Memory B cell (primary cell): ENCODE measurements at regions not wholly inside any gene's neighbourhood (a gene's known extent, or its start where the extent isn't known, plus 50 kb on each side); places are given as distances from the start of the nearest gene placed in this dataset.
"Not testable (repeated sequence)": the region's sequence is repeated elsewhere in the genome, so short reads cannot be mapped to it uniquely, and the experiment has no call there.

Source experiments
- ATAC-seq: fragments of 150-1000 bp; cut with Tn5 transposase; 2 replicates; pipeline ENCODE4 v1.10.0; 2021; ENCODE audit warnings: low read depth, mild to moderate bottlenecking, moderate library complexity
- DNase-seq, 2 donors: peaks; one replicate each; pipeline ENCODE4 v3.0.0; 2022; ENCODE audit warnings: low spot score in 2 of 2
- H3K27ac Mint-ChIP-seq: one replicate; pipeline ENCODE4 v1.8.0; 2022; ENCODE audit warnings: mild to moderate bottlenecking, moderate library complexity, mixed read lengths
- H3K27me3 Mint-ChIP-seq: one replicate; pipeline ENCODE4 v1.8.0; 2022; ENCODE audit warnings: mixed read lengths
- H3K36me3 Mint-ChIP-seq: one replicate; pipeline ENCODE4 v1.8.0; 2022; ENCODE audit warnings: mild to moderate bottlenecking, mixed read lengths
- H3K4me1 Mint-ChIP-seq: one replicate; pipeline ENCODE4 v1.8.0; 2022; ENCODE audit warnings: mixed read lengths
- H3K4me3 Mint-ChIP-seq: one replicate; pipeline ENCODE4 v1.8.0; 2022; ENCODE audit warnings: mild to moderate bottlenecking, moderate library complexity, mixed read lengths
- H3K9me3 Mint-ChIP-seq: one replicate; pipeline ENCODE4 v1.8.0; 2022; ENCODE audit warnings: mixed read lengths

DNA sequence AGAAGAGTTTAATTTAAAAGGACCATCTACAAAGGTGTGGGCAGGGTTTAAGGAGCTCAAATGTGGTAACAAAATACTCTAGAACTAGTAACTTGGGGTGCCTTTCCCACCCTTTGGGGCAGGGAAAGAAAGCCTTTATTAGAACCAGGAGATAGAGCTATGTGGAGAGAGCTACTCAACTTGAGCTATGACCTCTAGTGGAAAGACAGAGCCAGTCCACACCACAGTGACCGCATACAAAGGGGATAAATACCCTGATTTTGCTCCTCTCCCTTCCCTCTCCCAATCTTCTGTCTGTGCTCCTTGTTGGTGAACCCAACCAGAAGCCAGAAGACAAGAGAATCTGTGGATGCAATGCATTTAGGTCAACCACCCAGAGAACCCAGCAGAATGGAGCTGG lies 54.4 kb upstream of the JAK1 start:
- Mint-ChIP-seq H3K27me3 (no peaks in the 10 kb centered on the region), H3K4me3 (no peak overlapping the region), H3K27ac (peak overlapping the region; percentile 17), H3K9me3 (no peaks in the 10 kb centered on the region), H3K36me3 (peaks cover 5% of the 10 kb centered on the region), H3K4me1 (no peaks in the 10 kb centered on the region)
- no peak for DNase-seq
- ATAC-seq = peak; percentile 44

DNA sequence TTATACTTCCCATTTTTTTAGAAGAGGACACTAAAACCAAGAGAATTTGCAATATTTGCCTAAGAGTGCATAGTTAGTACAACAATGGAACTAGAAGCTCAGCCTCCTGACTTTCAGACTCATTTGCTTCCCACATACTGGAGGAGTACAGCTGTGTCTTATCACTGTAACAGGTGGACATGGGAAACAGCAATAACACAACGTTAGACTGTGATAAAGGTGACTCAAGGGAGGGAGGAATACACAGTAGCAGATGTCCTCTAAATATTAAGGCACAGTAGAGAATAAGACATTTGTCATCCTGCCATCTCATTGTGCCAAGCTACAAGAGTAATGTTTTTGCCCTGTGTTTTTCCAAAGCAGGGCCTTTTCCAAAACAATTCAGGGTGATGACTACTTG lies 55.4 kb upstream of the JAK1 start:
- Mint-ChIP-seq H3K9me3 (no peaks in the 10 kb centered on the region), H3K27ac (no peak overlapping the region)
- DNase-seq = no peak

DNA sequence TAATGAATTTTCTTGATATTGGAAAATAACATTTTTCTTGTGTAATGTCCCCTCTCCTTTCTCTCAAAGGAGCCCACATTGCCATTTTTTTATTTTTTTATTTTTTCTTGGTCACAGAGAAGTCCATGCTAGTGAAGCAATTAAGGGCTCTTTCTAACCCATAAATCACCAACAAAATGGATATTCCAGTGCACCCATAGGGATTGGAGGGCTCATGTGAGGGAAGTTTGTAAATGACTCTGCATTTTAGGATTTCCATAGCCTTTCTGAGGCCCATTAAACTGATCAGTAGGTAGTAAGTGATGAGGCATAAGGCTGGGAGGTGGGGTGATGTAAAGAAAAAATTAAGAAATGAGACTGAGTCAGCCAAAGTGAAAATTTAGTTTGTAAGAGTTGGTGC lies 55.9 kb upstream of the JAK1 start:
- Mint-ChIP-seq H3K4me1 (peaks cover under 1% of the 10 kb centered on the region), H3K27ac (no peak overlapping the region), H3K27me3 (no peaks in the 10 kb centered on the region), H3K36me3 (peaks cover 3% of the 10 kb centered on the region), H3K4me3 (no peak overlapping the region), H3K9me3 (no peaks in the 10 kb centered on the region)
- no peak for DNase-seq
- ATAC-seq = no peak

More for the DNA sequence above, 55.4 kb upstream of the JAK1 start:
- H3K27me3 Mint-ChIP-seq = no peaks in the 10 kb centered on the region
- H3K36me3 Mint-ChIP-seq = peaks cover 3% of the 10 kb centered on the region
- no peaks in the 10 kb centered on the region for H3K4me1 Mint-ChIP-seq
- no peak overlapping the region for H3K4me3 Mint-ChIP-seq
- no peak for ATAC-seq

GRCh38 chr1:65025794-65026193 lies 59.4 kb upstream of the JAK1 start:
- H3K4me1 Mint-ChIP-seq = peaks cover 2% of the 10 kb centered on the region
- no peak overlapping the region for H3K27ac Mint-ChIP-seq
- H3K4me3 Mint-ChIP-seq = no peak overlapping the region
- H3K36me3 Mint-ChIP-seq = peaks cover 6% of the 10 kb centered on the region
- H3K9me3 Mint-ChIP-seq = peaks cover 3% of the 10 kb centered on the region
- ATAC-seq = no peak
- no peak for DNase-seq
- peaks cover 1% of the 10 kb centered on the region for H3K27me3 Mint-ChIP-seq

DNA sequence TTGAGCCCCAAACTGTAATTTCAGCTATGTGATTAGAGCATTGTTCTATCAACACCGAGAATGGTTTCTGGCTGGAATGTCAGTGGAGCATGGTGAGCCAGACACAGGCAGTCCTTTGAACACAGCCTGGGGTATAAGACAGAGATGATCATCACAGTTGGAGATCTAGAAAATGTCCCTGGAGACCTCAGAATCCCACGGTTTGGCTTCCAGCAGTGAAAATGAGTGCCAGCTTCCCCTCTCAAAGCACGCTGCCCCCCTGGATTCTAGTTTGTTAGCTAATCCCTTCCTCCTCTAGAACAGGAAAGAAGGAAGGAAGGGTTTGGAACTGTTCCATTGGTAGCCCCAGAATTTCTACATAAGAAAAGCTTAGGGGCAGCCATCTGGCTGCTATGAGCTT lies 59.9 kb upstream of the JAK1 start:
- peaks cover 1% of the 10 kb centered on the region for H3K27me3 Mint-ChIP-seq
- no peak overlapping the region for H3K4me3 Mint-ChIP-seq

GRCh38 chr1:65027666-65028358 lies 61.5 kb upstream of the JAK1 start:
- peaks cover 2% of the 10 kb centered on the region for H3K4me1 Mint-ChIP-seq
- peaks cover 3% of the 10 kb centered on the region for H3K9me3 Mint-ChIP-seq
- no peak overlapping the region for H3K27ac Mint-ChIP-seq
- peaks cover 1% of the 10 kb centered on the region for H3K27me3 Mint-ChIP-seq
- ATAC-seq (no peak), DNase-seq (no peak)
- no peak overlapping the region for H3K4me3 Mint-ChIP-seq
- peaks cover 6% of the 10 kb centered on the region for H3K36me3 Mint-ChIP-seq

More for the DNA sequence above, 59.9 kb upstream of the JAK1 start:
- H3K4me1 Mint-ChIP-seq = peaks cover 2% of the 10 kb centered on the region
- H3K36me3 Mint-ChIP-seq = peaks cover 6% of the 10 kb centered on the region
- peaks cover 3% of the 10 kb centered on the region for H3K9me3 Mint-ChIP-seq
- no peak for ATAC-seq
- H3K27ac Mint-ChIP-seq = no peak overlapping the region
- no peak for DNase-seq

DNA sequence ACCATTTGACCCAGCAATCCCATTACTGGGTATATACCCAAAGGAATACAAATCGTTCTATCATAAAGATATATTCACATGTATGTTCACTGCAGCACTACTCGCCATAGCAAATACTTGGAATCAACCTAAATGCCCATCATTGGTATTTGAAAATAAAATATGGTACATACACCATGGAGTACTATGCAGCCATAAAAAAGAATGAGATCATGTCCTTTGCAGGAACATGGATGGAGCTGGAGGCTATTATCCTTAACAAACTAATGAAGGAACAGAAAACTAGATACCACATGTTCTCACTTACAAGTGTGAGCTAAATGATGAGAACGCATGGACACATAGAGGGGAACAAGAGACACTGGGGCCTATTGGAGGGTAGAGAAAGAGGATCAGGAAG lies 63.1 kb upstream of the JAK1 start:
- H3K27ac Mint-ChIP-seq, ATAC-seq, H3K4me3 Mint-ChIP-seq, H3K36me3 Mint-ChIP-seq, DNase-seq, H3K9me3 Mint-ChIP-seq, H3K4me1 Mint-ChIP-seq, H3K27me3 Mint-ChIP-seq: not testable (repeated sequence)

GRCh38 chr1:65034879-65035278 lies 68.5 kb upstream of the JAK1 start:
- not testable (repeated sequence) for DNase-seq, H3K4me1 Mint-ChIP-seq, H3K9me3 Mint-ChIP-seq, H3K27ac Mint-ChIP-seq, H3K4me3 Mint-ChIP-seq, H3K27me3 Mint-ChIP-seq, ATAC-seq
- H3K36me3 Mint-ChIP-seq = peaks cover 11% of the 10 kb centered on the region

GRCh38 chr1:65036570-65037051 lies 70.3 kb upstream of the JAK1 start:
- H3K4me3 Mint-ChIP-seq = no peak overlapping the region
- H3K36me3 Mint-ChIP-seq = peaks cover 9% of the 10 kb centered on the region
- no peak for DNase-seq
- H3K4me1 Mint-ChIP-seq = peaks cover 13% of the 10 kb centered on the region
- H3K27me3 Mint-ChIP-seq = no peaks in the 10 kb centered on the region
- H3K9me3 Mint-ChIP-seq = no peaks in the 10 kb centered on the region
- H3K27ac Mint-ChIP-seq = no peak overlapping the region
- no peak for ATAC-seq

- H3K36me3 Mint-ChIP-seq = peaks cover 7% of the 10 kb centered on the region
- no peaks in the 10 kb centered on the region for H3K27me3 Mint-ChIP-seq
- H3K4me3 Mint-ChIP-seq = no peak overlapping the region
- H3K4me1 Mint-ChIP-seq = peaks cover 12% of the 10 kb centered on the region
- no peak overlapping the region for H3K27ac Mint-ChIP-seq
- ATAC-seq (no peak), DNase-seq (no peak)
- H3K9me3 Mint-ChIP-seq = no peaks in the 10 kb centered on the region
Measured at GRCh38 chr1:65039066-65039465, 72.7 kb upstream of the JAK1 start.

GRCh38 chr1:65039508-65039907 lies 73.2 kb upstream of the JAK1 start:
- H3K27ac Mint-ChIP-seq = no peak overlapping the region
- peaks cover 8% of the 10 kb centered on the region for H3K36me3 Mint-ChIP-seq
- H3K4me1 Mint-ChIP-seq = peaks cover 12% of the 10 kb centered on the region
- ATAC-seq = no peak
- no peaks in the 10 kb centered on the region for H3K9me3 Mint-ChIP-seq
- DNase-seq = no peak
- no peaks in the 10 kb centered on the region for H3K27me3 Mint-ChIP-seq
- no peak overlapping the region for H3K4me3 Mint-ChIP-seq

GRCh38 chr1:65042467-65042866 lies 76.1 kb upstream of the JAK1 start:
- DNase-seq (no peak), ATAC-seq (no peak)
- Mint-ChIP-seq H3K36me3 (peaks cover 2% of the 10 kb centered on the region), H3K9me3 (no peaks in the 10 kb centered on the region), H3K27me3 (no peaks in the 10 kb centered on the region), H3K27ac (no peak overlapping the region), H3K4me1 (peaks cover 16% of the 10 kb centered on the region), H3K4me3 (no peak overlapping the region)

DNA sequence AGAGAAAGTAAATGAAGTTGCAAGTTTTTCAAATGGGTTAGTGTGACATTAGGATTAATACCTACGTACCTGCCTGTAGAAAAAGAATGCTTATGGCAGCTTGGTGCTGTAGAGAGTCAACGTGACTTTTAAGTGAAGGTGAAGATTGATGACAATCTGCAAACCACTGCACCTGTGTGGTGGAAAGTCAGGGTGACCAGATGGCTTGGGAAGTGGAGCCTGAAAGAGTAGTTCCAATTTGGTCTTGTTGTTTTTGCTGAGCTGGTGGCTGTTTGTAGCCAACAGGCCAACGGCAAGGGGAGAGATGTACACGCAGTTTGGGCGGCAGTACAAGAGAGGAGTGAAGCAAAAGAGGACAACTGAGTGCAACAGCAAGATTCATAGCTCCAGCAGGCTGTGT lies 78.1 kb upstream of the JAK1 start:
- H3K27ac Mint-ChIP-seq = no peak overlapping the region
- DNase-seq = no peak
- no peak for ATAC-seq
- peaks cover 5% of the 10 kb centered on the region for H3K36me3 Mint-ChIP-seq
- H3K4me3 Mint-ChIP-seq = no peak overlapping the region
- H3K9me3 Mint-ChIP-seq = no peaks in the 10 kb centered on the region
- peaks cover 18% of the 10 kb centered on the region for H3K4me1 Mint-ChIP-seq
- H3K27me3 Mint-ChIP-seq = no peaks in the 10 kb centered on the region

DNA sequence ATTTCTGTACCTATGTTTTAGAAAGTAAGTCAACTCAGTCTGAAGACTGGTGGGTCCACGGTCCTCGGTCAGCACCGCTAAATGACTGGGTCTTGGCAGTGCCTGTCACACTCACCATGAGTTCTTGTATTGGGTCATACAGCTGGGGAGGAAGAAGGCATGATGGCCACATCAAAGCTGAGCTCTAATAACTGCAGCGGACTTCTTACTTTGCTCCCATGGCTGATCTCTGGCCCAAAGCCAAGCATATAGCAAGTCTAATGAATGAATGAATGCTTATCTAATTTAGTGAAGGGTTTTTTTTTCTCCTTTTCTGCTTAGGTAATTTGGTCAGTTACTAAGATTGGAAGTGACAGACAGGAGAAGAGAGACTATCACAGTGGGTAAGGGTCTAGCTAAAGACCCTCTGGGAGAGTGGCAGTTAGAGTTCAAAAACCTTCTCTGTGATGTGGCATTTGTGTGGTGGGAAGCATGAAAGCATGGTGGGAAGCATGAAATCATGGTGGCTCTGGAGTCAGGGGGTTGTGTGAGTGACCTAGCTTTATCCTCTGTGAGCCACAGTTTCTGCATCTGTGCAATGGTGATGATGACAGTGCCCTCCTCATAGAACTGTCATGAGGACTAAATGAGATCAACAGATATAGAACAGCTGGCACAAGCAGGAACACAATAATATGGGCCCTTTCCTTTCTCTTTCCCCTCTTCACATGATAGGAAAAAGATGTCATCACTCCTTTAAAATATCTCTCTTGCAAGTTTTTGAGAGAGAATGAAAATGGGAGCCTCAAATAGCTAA lies 78.9 kb upstream of the JAK1 start:
- Mint-ChIP-seq H3K4me1 (peaks cover 18% of the 10 kb centered on the region), H3K27ac (no peak overlapping the region), H3K9me3 (no peaks in the 10 kb centered on the region), H3K36me3 (peaks cover 5% of the 10 kb centered on the region), H3K27me3 (no peaks in the 10 kb centered on the region), H3K4me3 (no peak overlapping the region)
- ATAC-seq = no peak
- no peak for DNase-seq
